ENCODE measurements at regions not wholly inside any gene's neighbourhood (a gene's known extent, or its start where the extent isn't known, plus 50 kb on each side); places are given as distances from the start of the nearest gene placed in this dataset.

DNA sequence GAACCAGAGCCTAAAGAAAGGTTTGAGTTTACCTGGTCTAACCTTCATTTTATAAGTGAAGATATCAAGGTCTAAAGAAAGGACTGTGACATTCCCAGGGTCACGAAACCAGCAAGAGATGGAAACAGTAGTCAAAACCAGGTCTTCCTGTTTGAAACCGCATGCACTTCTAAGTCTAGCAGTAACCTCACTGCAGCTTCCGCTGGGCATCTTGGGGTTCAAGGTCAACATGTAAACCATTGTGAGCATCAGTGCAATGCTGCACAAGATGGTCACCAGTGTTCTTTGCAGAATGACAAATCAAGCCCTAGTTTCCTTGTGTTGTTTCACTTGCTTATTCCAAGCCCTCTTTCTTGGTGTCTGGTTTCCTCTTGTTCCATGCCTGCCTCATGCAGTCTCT lies 292.9 kb upstream of the MEX3C start:
- TF ChIP-seq CTCF (IDR thresholded peaks at IDR 0.05; ENCODE audit: low read depth, low read length) (no peak), EZH2phosphoT487 (IDR thresholded peaks at IDR 0.05; ENCODE audit: low read depth) (no peak)
